Transverse colon (tissue), 4 donors: ENCODE measurements at regions not wholly inside any gene's neighbourhood (a gene's known extent, or its start where the extent isn't known, plus 50 kb on each side); places are given as distances from the start of the nearest gene placed in this dataset.

Experiments used
- DNase-seq: peaks from one replicate; pipeline ENCODE4 v3.0.0-alpha.2; 2019
- H3K27ac ChIP-seq, 4 donors: fragments of 200-600 bp; sonication (generic); 2 replicates each; pipeline ENCODE4 v1.5.1; 2016 to 2018; ENCODE audit warnings: inconsistent platforms in 4 of 4
- H3K27me3 ChIP-seq: fragments of 200-600 bp; sonication (generic); 2 replicates; pipeline ENCODE4 v1.5.1; 2017; ENCODE audit warnings: inconsistent platforms
- H3K36me3 ChIP-seq, 4 donors: fragments of 200-600 bp; sonication (generic); 2 replicates each; pipeline ENCODE4 v1.5.1; 2017 to 2019; ENCODE audit warnings: inconsistent platforms in 4 of 4
- H3K4me1 ChIP-seq, 4 donors: fragments of 200-600 bp; sonication (generic); 2 replicates each; pipeline ENCODE4 v1.5.1; 2017 to 2020; ENCODE audit warnings: inconsistent platforms in 4 of 4
- H3K4me3 ChIP-seq, 4 donors: fragments of 200-600 bp; sonication (generic); 1 replicate in 1 of 4; 2 replicates in 3 of 4; pipeline versions ENCODE4 v1.5.1 to v1.6.1; 2017 to 2019; ENCODE audit warnings: inconsistent platforms in 4 of 4
- H3K9me3 ChIP-seq, 2 donors: fragments of 200-600 bp; sonication (generic); 2 replicates each; pipeline ENCODE4 v1.5.1; 2017 to 2019; ENCODE audit warnings: inconsistent platforms in 2 of 2
- EP300 ChIP-seq: sonication (generic); formaldehyde crosslinking; IDR thresholded peaks from one replicate; pipeline ENCODE4 v1.6.1; 2017; ENCODE audit warnings: antibody characterized with exemption, low read depth
- POLR2A ChIP-seq: fragments of 450-650 bp; IDR thresholded peaks from one replicate; pipeline ENCODE4 v1.6.1; 2016; ENCODE audit warnings: antibody characterized with exemption, mild to moderate bottlenecking, moderate library complexity
- POLR2AphosphoS5 ChIP-seq, 3 donors: sonication (generic); formaldehyde crosslinking; IDR thresholded peaks; one replicate each; pipeline ENCODE4 v1.6.1; 2016; ENCODE audit warnings: antibody characterized with exemption in 3 of 3
- WGBS, 2 donors: methylation state at CpG; one replicate each; pipeline ENCODE4 v1.1.5; 2018; ENCODE audit warnings: low coverage in 1 of 2; 5-methylcytosine and 5-hydroxymethylcytosine counted together
- in situ Hi-C, 4 donors: fragments of 200-750 bp; cut with MboI; loops; one replicate each; pipeline versions ENCODE4 v1.15.0 to v1.15.1; 2017; ENCODE audit warnings: low sequenced_read_pairs in 3 of 4, low pct_ligation_motif_present in 1 of 4, low pct_unique_long_range_greater_than_20kb in 1 of 4
- intact Hi-C: fragments of 100-400 bp; cut with DNase I; formaldehyde crosslinking; loops from one replicate; pipeline ENCODE4 v1.15.1; 2023; ENCODE audit warnings: low total_unique reads
- TF ChIP-seq, protein P1 (sequence below), 5 experiments: fragments of 200-600 bp in 3 of 5; fragments of 450-650 bp in 2 of 5; sonication (generic) in 3 of 5; IDR thresholded peaks; 1 replicate in 2 of 5; 2 replicates in 3 of 5; pipeline ENCODE4 v1.5.1; 2016 to 2017; ENCODE audit warnings: antibody characterized with exemption in 5 of 5, inconsistent platforms in 3 of 5, mild to moderate bottlenecking in 2 of 5, moderate library complexity in 1 of 5

DNA sequence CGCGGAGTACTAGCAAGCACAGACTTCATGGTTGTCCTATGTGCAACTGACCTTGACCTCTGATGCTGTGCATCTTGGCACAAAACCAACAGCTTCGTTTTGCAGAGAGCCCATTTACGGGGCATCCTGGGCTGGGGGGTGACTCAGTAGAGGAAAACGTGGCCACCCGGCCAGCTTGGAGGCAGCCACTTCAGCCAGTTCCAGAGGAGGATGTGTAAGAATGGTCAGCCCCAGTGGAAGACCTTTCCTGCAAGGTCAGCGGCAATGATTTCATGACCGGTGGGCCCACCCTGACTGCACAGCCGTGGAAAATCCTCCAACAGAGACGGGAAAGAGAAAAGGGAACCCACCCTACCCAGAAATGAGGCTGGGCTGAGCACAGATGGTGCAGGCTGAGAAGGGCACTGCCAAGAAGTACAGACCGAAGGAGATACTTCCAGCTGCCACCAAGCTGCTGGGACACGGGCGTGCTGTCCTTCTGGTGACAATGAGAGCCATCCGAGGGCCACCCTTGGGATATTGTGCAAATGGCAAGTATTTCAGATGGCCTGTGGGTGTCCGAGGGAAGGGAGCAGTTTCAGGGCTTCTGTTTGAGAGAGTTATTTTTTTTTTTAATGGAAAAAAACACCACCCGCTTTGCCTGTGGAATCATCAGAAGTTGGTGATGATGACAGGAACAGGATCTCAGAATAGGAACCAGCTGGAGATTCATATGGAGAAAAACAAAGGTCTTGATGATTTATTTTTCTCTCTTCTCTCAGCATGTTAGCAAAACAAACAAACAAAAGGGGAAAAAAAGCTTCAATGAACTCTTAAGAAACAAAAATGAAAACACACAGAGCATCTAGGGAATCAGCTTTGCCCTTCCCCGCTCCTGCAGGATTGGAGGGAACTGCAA lies 120.2 kb upstream of the RFLNA start:
- no peaks in the 10 kb centered on the region for H3K9me3 ChIP-seq
- WGBS, 2 donors: 69 to 71% methylated on average over 2 to 17 of the region's 17 CpGs
- no peaks in the 10 kb centered on the region for H3K36me3 ChIP-seq
- no peak for TF ChIP-seq POLR2A
- TF ChIP-seq POLR2AphosphoS5 (IDR thresholded peaks at IDR 0.05): no peak
- TF ChIP-seq, protein P1, sequence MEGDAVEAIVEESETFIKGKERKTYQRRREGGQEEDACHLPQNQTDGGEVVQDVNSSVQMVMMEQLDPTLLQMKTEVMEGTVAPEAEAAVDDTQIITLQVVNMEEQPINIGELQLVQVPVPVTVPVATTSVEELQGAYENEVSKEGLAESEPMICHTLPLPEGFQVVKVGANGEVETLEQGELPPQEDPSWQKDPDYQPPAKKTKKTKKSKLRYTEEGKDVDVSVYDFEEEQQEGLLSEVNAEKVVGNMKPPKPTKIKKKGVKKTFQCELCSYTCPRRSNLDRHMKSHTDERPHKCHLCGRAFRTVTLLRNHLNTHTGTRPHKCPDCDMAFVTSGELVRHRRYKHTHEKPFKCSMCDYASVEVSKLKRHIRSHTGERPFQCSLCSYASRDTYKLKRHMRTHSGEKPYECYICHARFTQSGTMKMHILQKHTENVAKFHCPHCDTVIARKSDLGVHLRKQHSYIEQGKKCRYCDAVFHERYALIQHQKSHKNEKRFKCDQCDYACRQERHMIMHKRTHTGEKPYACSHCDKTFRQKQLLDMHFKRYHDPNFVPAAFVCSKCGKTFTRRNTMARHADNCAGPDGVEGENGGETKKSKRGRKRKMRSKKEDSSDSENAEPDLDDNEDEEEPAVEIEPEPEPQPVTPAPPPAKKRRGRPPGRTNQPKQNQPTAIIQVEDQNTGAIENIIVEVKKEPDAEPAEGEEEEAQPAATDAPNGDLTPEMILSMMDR (IDR thresholded peaks at IDR 0.05): no peak
- TF ChIP-seq EP300: no peak
- no peaks in the 10 kb centered on the region for H3K27me3 ChIP-seq
- H3K4me1 ChIP-seq: no peaks in the 10 kb centered on the region
- DNase-seq: no peak
- H3K4me3 ChIP-seq: no peak overlapping the region
- intact Hi-C loops: no loop called here
- H3K27ac ChIP-seq: no peak overlapping the region
- in situ Hi-C loops: no loop called here

- no peak overlapping the region for H3K27ac ChIP-seq
- no peaks in the 10 kb centered on the region for H3K27me3 ChIP-seq
- TF ChIP-seq POLR2AphosphoS5 (IDR thresholded peaks at IDR 0.05) (no peak), POLR2A (no peak), EP300 (no peak)
- TF ChIP-seq, protein P1 (IDR thresholded peaks at IDR 0.05): no peak
- 78 to 85% methylated on average over 6 to 9 of the region's 9 CpGs for WGBS, 2 donors
- no peak overlapping the region for H3K4me3 ChIP-seq
- DNase-seq: no peak
- intact Hi-C loops (no loop called here), in situ Hi-C loops (no loop called here)
- H3K4me1 ChIP-seq: no peaks in the 10 kb centered on the region
- no peaks in the 10 kb centered on the region for H3K9me3 ChIP-seq
- H3K36me3 ChIP-seq: no peaks in the 10 kb centered on the region
Measured at GRCh38 chr12:124175704-124176103, 119.2 kb upstream of the RFLNA start.

DNA sequence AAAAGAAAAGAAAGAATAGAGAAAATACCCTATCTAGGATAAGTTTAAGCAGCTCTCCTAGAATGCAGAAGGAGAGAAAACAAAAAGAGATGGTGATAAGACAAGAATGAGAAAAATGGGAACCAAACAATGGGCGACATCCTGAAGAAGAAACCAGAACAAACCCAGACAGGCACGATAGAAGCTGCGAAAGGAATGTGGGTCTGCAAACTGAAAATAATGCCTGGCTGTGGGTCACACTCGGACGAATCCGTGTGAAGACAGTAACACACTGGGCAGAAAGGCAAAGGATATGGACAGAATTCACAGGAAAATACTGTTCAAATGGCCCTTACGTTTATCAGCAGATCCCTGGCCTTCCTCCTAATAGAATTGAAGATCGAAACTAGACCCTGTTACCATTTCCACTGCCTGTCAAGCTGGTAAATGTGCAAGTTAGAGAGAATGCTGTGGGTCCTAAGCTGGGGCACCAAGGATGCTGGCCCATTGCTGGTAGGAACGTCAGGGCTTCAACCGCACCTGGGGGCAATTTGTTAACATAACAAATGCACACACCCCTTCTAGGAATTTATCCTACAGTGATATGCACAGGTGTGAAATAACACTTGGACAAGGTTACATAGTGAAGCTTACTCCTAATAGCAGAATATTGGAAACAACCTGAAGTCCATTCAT lies 117.5 kb upstream of the RFLNA start:
- H3K9me3 ChIP-seq: no peaks in the 10 kb centered on the region
- intact Hi-C loops: no loop called here
- H3K36me3 ChIP-seq: no peaks in the 10 kb centered on the region
- TF ChIP-seq EP300 (no peak), POLR2A (no peak), POLR2AphosphoS5 (IDR thresholded peaks at IDR 0.05) (no peak)
- TF ChIP-seq, protein P1 (IDR thresholded peaks at IDR 0.05): no peak
- DNase-seq: no peak
- H3K4me3 ChIP-seq: no peak overlapping the region
- no peak overlapping the region for H3K27ac ChIP-seq
- 84 to 85% methylated on average over 7 to 10 of the region's 10 CpGs for WGBS, 2 donors
- no peaks in the 10 kb centered on the region for H3K4me1 ChIP-seq
- in situ Hi-C loops: no loop called here
- no peaks in the 10 kb centered on the region for H3K27me3 ChIP-seq

GRCh38 chr12:124177951-124178316 lies 117.0 kb upstream of the RFLNA start:
- H3K27ac ChIP-seq: no peak overlapping the region
- in situ Hi-C loops (no loop called here), intact Hi-C loops (no loop called here)
- WGBS, 2 donors: 94 to 98% methylated on average over 5 of the region's 5 CpGs
- no peak for DNase-seq
- H3K4me1 ChIP-seq: no peaks in the 10 kb centered on the region
- no peaks in the 10 kb centered on the region for H3K9me3 ChIP-seq
- no peaks in the 10 kb centered on the region for H3K27me3 ChIP-seq
- H3K36me3 ChIP-seq: no peaks in the 10 kb centered on the region
- no peak overlapping the region for H3K4me3 ChIP-seq
- no peak for TF ChIP-seq POLR2AphosphoS5 (IDR thresholded peaks at IDR 0.05)
- no peak for TF ChIP-seq EP300
- no peak for TF ChIP-seq POLR2A
- TF ChIP-seq, protein P1 (IDR thresholded peaks at IDR 0.05): no peak
